Smooth muscle cell (in vitro differentiated cells): ENCODE measurements at regions not wholly inside any gene's neighbourhood (a gene's known extent, or its start where the extent isn't known, plus 50 kb on each side); places are given as distances from the start of the nearest gene placed in this dataset.

Experiments
- DNase-seq: peaks from one replicate; lab custom pipeline; 2025; ENCODE audit not compliant: unreplicated experiment; lab: John Stamatoyannopoulos, UW
- H2AFZ ChIP-seq: fragments of 200-600 bp; sonication (generic); 2 replicates; pipeline ENCODE4 v1.6.0; 2016; ENCODE audit warnings: antibody characterized with exemption, low read depth, mild to moderate bottlenecking
- H3F3A ChIP-seq: fragments of 200-600 bp; sonication (generic); 2 replicates; pipeline ENCODE4 v1.6.0; 2017; ENCODE audit warnings: antibody characterized with exemption, low read depth
- H3K27ac ChIP-seq: fragments of 200-600 bp; sonication (generic); 2 replicates; pipeline ENCODE4 v1.5.1; 2016; ENCODE audit warnings: low read depth, mild to moderate bottlenecking
- H3K27me3 ChIP-seq: fragments of 200-600 bp; sonication (generic); 2 replicates; pipeline ENCODE4 v1.6.1; 2016; ENCODE audit warnings: low read depth, mild to moderate bottlenecking
- H3K36me3 ChIP-seq: fragments of 200-600 bp; sonication (generic); 2 replicates; pipeline ENCODE4 v1.5.1; 2016; ENCODE audit warnings: low read depth
- H3K4me1 ChIP-seq: fragments of 200-600 bp; sonication (generic); 2 replicates; pipeline ENCODE4 v1.5.1; 2016; ENCODE audit warnings: low read depth
- H3K4me2 ChIP-seq: fragments of 200-600 bp; sonication (generic); 2 replicates; pipeline ENCODE4 v1.6.0; 2016; ENCODE audit warnings: mild to moderate bottlenecking
- H3K4me3 ChIP-seq: fragments of 200-600 bp; sonication (generic); 2 replicates; pipeline ENCODE4 v1.5.1; 2016; ENCODE audit warnings: mild to moderate bottlenecking
- H3K79me2 ChIP-seq: fragments of 200-600 bp; sonication (generic); 2 replicates; pipeline ENCODE4 v1.6.0; 2016; ENCODE audit warnings: low read depth, mild to moderate bottlenecking
- H3K9ac ChIP-seq: fragments of 200-600 bp; sonication (generic); 2 replicates; pipeline ENCODE4 v1.6.0; 2016; ENCODE audit warnings: low read depth
- H3K9me3 ChIP-seq: fragments of 200-600 bp; sonication (generic); replicated peaks from 2 replicates; pipeline ENCODE4 v1.5.1; 2016; ENCODE audit warnings: low read depth
- H4K20me1 ChIP-seq: fragments of 200-600 bp; sonication (generic); 2 replicates; pipeline ENCODE4 v1.6.0; 2016; ENCODE audit warnings: low read depth
- WGBS: methylation state at CpG from one replicate; pipeline ENCODE4 v1.1.7; 2016; ENCODE audit warnings: low lambda C conversion rate; 5-methylcytosine and 5-hydroxymethylcytosine counted together
- TF ChIP-seq, protein P1 (sequence below): fragments of 200-600 bp; sonication (generic); IDR thresholded peaks from 2 replicates; pipeline ENCODE4 v1.5.1; 2017; ENCODE audit warnings: borderline replicate concordance, mild to moderate bottlenecking, antibody characterized with exemption; ENCODE audit not compliant: insufficient read depth, poor library complexity, severe bottlenecking

DNA sequence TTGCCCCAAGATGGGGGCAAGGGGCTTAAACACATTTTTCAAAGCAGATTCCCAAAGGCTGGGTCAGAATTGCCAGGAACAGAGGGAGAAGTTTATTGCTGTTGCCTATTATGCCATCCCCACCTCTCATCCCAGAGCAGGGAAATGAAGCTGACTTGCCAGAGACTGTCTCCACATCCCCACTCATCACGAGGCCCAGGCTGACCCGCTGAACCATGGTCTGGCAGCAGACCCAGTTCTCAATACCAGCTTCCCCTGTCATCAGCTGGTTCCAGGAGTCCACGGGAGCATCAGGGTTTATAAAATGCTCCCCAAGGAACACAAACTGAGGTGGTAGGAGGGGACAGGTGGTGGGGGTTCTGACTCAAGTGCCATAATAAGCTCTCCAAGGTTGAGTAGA is 605.9 kb downstream of the NPHP4 start:
- Histone ChIP-seq H3K4me3 (no peak overlapping the region), H4K20me1 (no peaks in the 10 kb centered on the region), H3K9me3 (no peaks in the 10 kb centered on the region), H3K79me2 (no peaks in the 10 kb centered on the region), H3K9ac (no peak overlapping the region), H3K27me3 (no peaks in the 10 kb centered on the region), H3K27ac (no peak overlapping the region), H3K4me2 (no peak overlapping the region), H3K4me1 (no peaks in the 10 kb centered on the region), H3K36me3 (no peaks in the 10 kb centered on the region), H2AFZ (no peak overlapping the region), H3F3A (no peaks in the 10 kb centered on the region)
- 90% methylated on average over 3 of the region's 3 CpGs for WGBS
- TF ChIP-seq, protein P1, sequence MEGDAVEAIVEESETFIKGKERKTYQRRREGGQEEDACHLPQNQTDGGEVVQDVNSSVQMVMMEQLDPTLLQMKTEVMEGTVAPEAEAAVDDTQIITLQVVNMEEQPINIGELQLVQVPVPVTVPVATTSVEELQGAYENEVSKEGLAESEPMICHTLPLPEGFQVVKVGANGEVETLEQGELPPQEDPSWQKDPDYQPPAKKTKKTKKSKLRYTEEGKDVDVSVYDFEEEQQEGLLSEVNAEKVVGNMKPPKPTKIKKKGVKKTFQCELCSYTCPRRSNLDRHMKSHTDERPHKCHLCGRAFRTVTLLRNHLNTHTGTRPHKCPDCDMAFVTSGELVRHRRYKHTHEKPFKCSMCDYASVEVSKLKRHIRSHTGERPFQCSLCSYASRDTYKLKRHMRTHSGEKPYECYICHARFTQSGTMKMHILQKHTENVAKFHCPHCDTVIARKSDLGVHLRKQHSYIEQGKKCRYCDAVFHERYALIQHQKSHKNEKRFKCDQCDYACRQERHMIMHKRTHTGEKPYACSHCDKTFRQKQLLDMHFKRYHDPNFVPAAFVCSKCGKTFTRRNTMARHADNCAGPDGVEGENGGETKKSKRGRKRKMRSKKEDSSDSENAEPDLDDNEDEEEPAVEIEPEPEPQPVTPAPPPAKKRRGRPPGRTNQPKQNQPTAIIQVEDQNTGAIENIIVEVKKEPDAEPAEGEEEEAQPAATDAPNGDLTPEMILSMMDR = no peak
- DNase-seq = no peak

DNA sequence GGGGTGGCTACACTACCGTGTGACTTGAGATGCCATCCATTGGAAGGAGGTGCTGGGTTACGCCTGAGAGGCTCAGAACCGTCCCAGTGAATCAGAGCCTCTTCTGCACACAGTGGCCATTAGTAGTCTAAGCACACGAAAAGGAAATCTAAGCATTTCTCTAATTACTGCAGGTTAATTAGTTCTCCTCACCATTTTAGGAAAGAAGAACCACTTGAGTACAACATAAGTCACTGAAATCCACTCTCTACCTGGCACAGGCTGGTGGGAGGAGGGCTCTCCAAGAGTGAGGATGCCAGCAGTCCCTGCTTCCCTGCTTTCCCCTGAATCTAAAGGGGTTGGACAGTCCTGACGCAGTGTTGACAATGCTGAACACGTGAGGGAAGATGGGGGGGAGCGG is 606.3 kb downstream of the NPHP4 start:
- TF ChIP-seq, protein P1 = no peak
- Histone ChIP-seq H3K36me3 (no peaks in the 10 kb centered on the region), H3F3A (no peaks in the 10 kb centered on the region), H3K4me1 (no peaks in the 10 kb centered on the region), H3K79me2 (no peaks in the 10 kb centered on the region), H3K4me2 (no peak overlapping the region), H3K9ac (no peak overlapping the region), H4K20me1 (no peaks in the 10 kb centered on the region), H3K27me3 (no peaks in the 10 kb centered on the region), H3K27ac (no peak overlapping the region), H2AFZ (no peak overlapping the region), H3K4me3 (no peak overlapping the region), H3K9me3 (no peaks in the 10 kb centered on the region)
- DNase-seq = no peak
- 82% methylated on average over 7 of the region's 7 CpGs for WGBS

DNA sequence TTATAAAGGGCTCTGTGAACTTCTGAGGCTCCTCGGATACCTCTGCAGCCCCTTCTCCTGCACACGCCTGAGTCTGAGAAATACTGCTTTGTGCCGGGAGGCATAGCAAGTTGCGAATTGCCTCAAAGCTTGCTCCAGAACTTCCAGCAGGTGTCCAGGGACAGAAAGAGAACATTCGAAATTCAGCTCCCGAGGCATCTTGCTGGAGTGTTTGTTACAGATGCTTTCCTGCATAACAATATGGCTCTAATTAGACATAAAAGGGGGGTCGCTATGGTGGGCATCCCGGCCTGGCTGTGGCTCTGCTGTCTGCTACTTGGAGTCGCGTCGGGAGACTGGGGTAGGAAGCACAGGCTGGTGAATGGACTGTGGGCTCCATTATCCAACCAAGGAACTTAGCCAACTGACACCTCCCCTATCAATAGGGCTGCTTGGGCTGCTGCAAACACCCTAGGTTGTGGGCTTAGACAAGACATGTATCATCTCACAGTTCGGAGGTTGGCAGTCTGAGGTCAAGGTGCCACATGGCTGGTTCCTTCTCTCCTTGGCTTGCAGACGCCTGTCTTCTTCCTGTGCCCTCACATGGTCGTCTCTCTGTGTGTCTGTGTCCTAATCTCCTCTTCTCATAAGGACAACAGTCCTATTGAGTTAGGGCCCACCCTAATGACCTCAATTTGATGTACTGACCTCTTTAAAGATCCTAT is 607.0 kb downstream of the NPHP4 start:
- Histone ChIP-seq H3K9me3 (no peaks in the 10 kb centered on the region), H3K4me2 (no peak overlapping the region), H3K27ac (no peak overlapping the region), H4K20me1 (no peaks in the 10 kb centered on the region), H3K36me3 (no peaks in the 10 kb centered on the region), H3K4me1 (no peaks in the 10 kb centered on the region), H3K27me3 (no peaks in the 10 kb centered on the region), H3K79me2 (no peaks in the 10 kb centered on the region), H3K4me3 (no peak overlapping the region), H3F3A (no peaks in the 10 kb centered on the region), H2AFZ (no peak overlapping the region), H3K9ac (no peak overlapping the region)
- 87% methylated on average over 14 of the region's 14 CpGs for WGBS
- TF ChIP-seq, protein P1 = no peak
- no peak for DNase-seq

GRCh38 chr1:5381491-5381890 is 610.7 kb downstream of the NPHP4 start:
- no peaks in the 10 kb centered on the region for H3K9me3 ChIP-seq
- H3K4me3 ChIP-seq = no peak overlapping the region
- DNase-seq = no peak
- 83% methylated on average over 7 of the region's 7 CpGs for WGBS
- H4K20me1 ChIP-seq = no peaks in the 10 kb centered on the region
- H3K9ac ChIP-seq = no peak overlapping the region
- no peaks in the 10 kb centered on the region for H3K4me1 ChIP-seq
- no peaks in the 10 kb centered on the region for H3K79me2 ChIP-seq
- no peak overlapping the region for H3K27ac ChIP-seq
- TF ChIP-seq, protein P1 = no peak
- no peaks in the 10 kb centered on the region for H3K36me3 ChIP-seq
- no peaks in the 10 kb centered on the region for H3K27me3 ChIP-seq
- H2AFZ ChIP-seq = no peak overlapping the region
- H3K4me2 ChIP-seq = no peak overlapping the region
- H3F3A ChIP-seq = no peaks in the 10 kb centered on the region
